Transverse colon (tissue), 4 donors: ENCODE measurements at regions not wholly inside any gene's neighbourhood (a gene's known extent, or its start where the extent isn't known, plus 50 kb on each side); places are given as distances from the start of the nearest gene placed in this dataset.

Source experiments
- CTCF ChIP-seq, 5 experiments: fragments of 200-600 bp in 3 of 5; fragments of 450-650 bp in 2 of 5; sonication (generic) in 3 of 5; IDR thresholded peaks; 1 replicate in 2 of 5; 2 replicates in 3 of 5; pipeline ENCODE4 v1.5.1; 2016 to 2017; ENCODE audit warnings: antibody characterized with exemption in 5 of 5, inconsistent platforms in 3 of 5, mild to moderate bottlenecking in 2 of 5, moderate library complexity in 1 of 5
- POLR2AphosphoS5 ChIP-seq, 3 donors: sonication (generic); formaldehyde crosslinking; IDR thresholded peaks; one replicate each; pipeline ENCODE4 v1.6.1; 2016; ENCODE audit warnings: antibody characterized with exemption in 3 of 3

DNA sequence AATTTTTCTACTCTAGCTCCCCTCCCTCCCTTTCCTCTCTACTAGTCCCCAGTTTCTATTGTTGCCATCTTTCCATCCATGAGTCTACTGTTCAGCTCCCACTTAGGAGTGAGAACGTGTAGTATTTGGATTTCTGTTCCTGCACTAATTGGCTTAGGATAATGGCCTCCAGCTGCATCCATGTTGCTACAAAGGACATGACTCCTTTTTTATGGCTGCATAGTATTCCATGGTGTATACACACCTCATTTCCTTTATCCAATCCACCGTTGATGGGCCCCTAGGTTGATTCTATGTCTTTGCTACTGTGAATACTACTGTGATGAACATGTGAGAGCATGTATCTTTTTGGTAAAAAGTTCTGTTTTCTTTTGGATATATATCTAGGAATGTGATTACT lies 138.9 kb upstream of the MSX2 start:
- TF ChIP-seq POLR2AphosphoS5 (IDR thresholded peaks at IDR 0.05) = no peak
- no peak for TF ChIP-seq CTCF (IDR thresholded peaks at IDR 0.05)
